K562 (cell line): ENCODE measurements at regions not wholly inside any gene's neighbourhood (a gene's known extent, or its start where the extent isn't known, plus 50 kb on each side); places are given as distances from the start of the nearest gene placed in this dataset.

Experiments used
- ATAC-seq: fragments of 200-7000 bp; cut with Tn5 transposase; 3 replicates; pipeline ENCODE4 v1.9.1; 2020; ENCODE audit warnings: moderate library complexity
- BruUV-seq: library from RNA; stranded (reverse); fragments of 400-500 nt; replicated peaks from 2 replicates; lab custom pipeline; 2021; lab: Mats Ljungman, UMichigan
- CTCF ChIA-PET: fragments of 300-600 bp; formaldehyde crosslinking; extraction: SDS; loops from one replicate; lab custom pipeline; 2021; ENCODE audit warnings: low intra/inter-chr PET ratio; lab: Yijun Ruan, JAX
- POLR2A ChIA-PET: fragments of 300-600, 350-650 bp; sonication (Branson Sonifier 250); formaldehyde crosslinking; extraction: SDS; loops from one replicate; lab custom pipeline; 2021; ENCODE audit warnings: antibody characterized with exemption, inconsistent platforms; lab: Yijun Ruan, JAX
- DNase-seq, 4 experiments: peaks; one replicate each; pipeline versions ENCODE4 v3.0.0 to v3.0.0-alpha.2; 2011 to 2018; ENCODE audit warnings: low spot score in 3 of 4, mixed read lengths in 3 of 4; ENCODE audit errors: extremely low read depth in 1 of 4
- FAIRE-seq: peaks from 2 replicates; lab custom pipeline; 2011; peaks lifted over from hg19 to GRCh38; lab: Jason Lieb, UNC
- H2AFZ ChIP-seq: 2 replicates; pipeline ENCODE4 v1.6.0; 2011; ENCODE audit warnings: low read depth, low read length, control low read depth, inconsistent platforms
- H3K27ac ChIP-seq: fragments of 200-600 bp; 3 replicates; pipeline ENCODE4 v1.8.0; 2011; ENCODE audit warnings: low read depth, mild to moderate bottlenecking, control low read depth, inconsistent platforms, low read length, moderate library complexity, mixed read lengths; ENCODE audit errors: extremely low read depth
- H3K27me3 ChIP-seq, 2 experiments: fragments of 300-600 bp in 1 of 2; 2 replicates in 1 of 2; 3 replicates in 1 of 2; pipeline versions ENCODE4 v1.6.0 to v1.8.0; 2011; ENCODE audit warnings: inconsistent platforms in 2 of 2, low read length in 2 of 2, mild to moderate bottlenecking in 1 of 2, mixed read lengths in 1 of 2, moderate library complexity in 1 of 2; ENCODE audit not compliant: control insufficient read depth in 2 of 2, insufficient read depth in 2 of 2
- H3K36me3 ChIP-seq: fragments of 300-600 bp; 3 replicates; pipeline ENCODE4 v1.8.0; 2011; ENCODE audit warnings: mild to moderate bottlenecking, low read length, inconsistent platforms; ENCODE audit not compliant: control insufficient read depth, insufficient read depth
- H3K4me1 ChIP-seq, 2 experiments: fragments of 200-600 bp in 1 of 2; replicated peaks in 1 of 2; 2 replicates in 1 of 2; 3 replicates in 1 of 2; pipeline versions ENCODE4 v1.5.1 to v1.8.0; 2011; ENCODE audit warnings: inconsistent platforms in 2 of 2, low read length in 2 of 2, mild to moderate bottlenecking in 1 of 2, mixed read lengths in 1 of 2, moderate library complexity in 1 of 2; ENCODE audit not compliant: control insufficient read depth in 2 of 2, insufficient read depth in 2 of 2
- H3K4me2 ChIP-seq: 2 replicates; pipeline ENCODE4 v1.6.1; 2011; ENCODE audit warnings: low read length, control low read depth, inconsistent platforms, mixed read lengths; ENCODE audit not compliant: insufficient read depth
- H3K4me3 ChIP-seq: fragments of 200-600 bp; sonication (generic), shearing (Covaris generic); 2 replicates; pipeline ENCODE4 v1.5.1; 2016; ENCODE audit warnings: control low read depth, inconsistent platforms
- H3K79me2 ChIP-seq: fragments of 200-600 bp; 3 replicates; pipeline ENCODE4 v1.8.0; 2011; ENCODE audit warnings: low read length, inconsistent platforms; ENCODE audit not compliant: control insufficient read depth, insufficient read depth
- H3K9ac ChIP-seq, 2 experiments: 2 replicates each; pipeline versions ENCODE4 v1.6.0 to v1.6.1; 2011; ENCODE audit warnings: low read depth in 2 of 2, low read length in 2 of 2, control low read depth in 1 of 2, inconsistent platforms in 1 of 2, mild to moderate bottlenecking in 1 of 2, mixed read lengths in 1 of 2; ENCODE audit not compliant: insufficient read depth in 1 of 2
- H3K9me1 ChIP-seq: one replicate; pipeline ENCODE4 v1.6.0; 2011; ENCODE audit warnings: inconsistent platforms, mild to moderate bottlenecking, low read length, moderate library complexity; ENCODE audit not compliant: control insufficient read depth, insufficient read depth
- H3K9me3 ChIP-seq: replicated peaks from 2 replicates; pipeline ENCODE4 v1.5.1; 2011; ENCODE audit warnings: low read depth, low read length, inconsistent platforms; ENCODE audit not compliant: control insufficient read depth, insufficient read depth
- H4K20me1 ChIP-seq: replicated peaks from 2 replicates; pipeline ENCODE4 v1.6.1; 2011; ENCODE audit warnings: low read length, inconsistent platforms, mixed read lengths; ENCODE audit not compliant: control insufficient read depth, insufficient read depth
- ATF2 ChIP-seq: sonication (generic); formaldehyde crosslinking; IDR thresholded peaks from 2 replicates; pipeline ENCODE4 v1.8.1; 2022; ENCODE audit warnings: missing genetic modification reagents
- CBFB ChIP-seq: sonication (generic); formaldehyde crosslinking; IDR thresholded peaks from 2 replicates; pipeline ENCODE4 v1.4.0; 2020; ENCODE audit warnings: mild to moderate bottlenecking, missing genetic modification reagents
- CREB3 ChIP-seq: fragments of 450-650 bp; conservative IDR thresholded peaks from 2 replicates; pipeline ENCODE4 v1.6.1; 2016; ENCODE audit warnings: missing genetic modification characterization, low read depth, mild to moderate bottlenecking, missing compliant biosample characterization, moderate library complexity
- ELK1 ChIP-seq: sonication (generic); formaldehyde crosslinking; IDR thresholded peaks from 2 replicates; pipeline ENCODE4 v1.8.1; 2022; ENCODE audit warnings: missing genetic modification reagents
- GTF2F1 ChIP-seq: IDR thresholded peaks from 2 replicates; pipeline ENCODE4 v1.6.1; 2011; ENCODE audit warnings: low read depth, low read length, improper control_type of control experiment
- ILF3 ChIP-seq: fragments of 450-650 bp; IDR thresholded peaks from 2 replicates; pipeline ENCODE4 v1.6.1; 2018; ENCODE audit warnings: antibody characterized with exemption, mild to moderate bottlenecking, moderate library complexity, borderline replicate concordance
- NCOA1 ChIP-seq: fragments of 450-650 bp; IDR thresholded peaks from 2 replicates; pipeline ENCODE4 v1.6.1; 2016; ENCODE audit warnings: low read depth
- SAP30 ChIP-seq: fragments of 200-600 bp; sonication (generic); IDR thresholded peaks from 2 replicates; pipeline ENCODE4 v1.6.1; 2012; ENCODE audit warnings: borderline replicate concordance, low read depth, mild to moderate bottlenecking, moderate library complexity, low read length, control low read depth, inconsistent platforms; ENCODE audit not compliant: insufficient read depth, poor library complexity, severe bottlenecking
- SFPQ ChIP-seq: fragments of 200-400 bp; formaldehyde crosslinking; IDR thresholded peaks from 2 replicates; pipeline ENCODE4 v1.6.1; 2017; ENCODE audit warnings: mild to moderate bottlenecking, low read depth, low read length, moderate library complexity
- SRSF7 ChIP-seq: fragments of 200-400 bp; formaldehyde crosslinking; optimal IDR thresholded peaks from 2 replicates; pipeline ENCODE3; 2017; ENCODE audit warnings: mild to moderate bottlenecking, low read depth, low read length
- XRCC3 ChIP-seq: fragments of 450-650 bp; IDR thresholded peaks from 2 replicates; pipeline ENCODE4 v1.6.1; 2017; ENCODE audit warnings: mild to moderate bottlenecking, moderate library complexity
- ZBTB17 ChIP-seq: fragments of 450-650 bp; formaldehyde crosslinking; IDR thresholded peaks from 2 replicates; pipeline ENCODE4 v1.4.0; 2020; ENCODE audit warnings: mild to moderate bottlenecking
- ZNF12 ChIP-seq: sonication (generic); formaldehyde crosslinking; IDR thresholded peaks from 2 replicates; pipeline ENCODE4 v1.4.0; 2020; ENCODE audit warnings: mild to moderate bottlenecking, missing genetic modification reagents
- ZNF57 ChIP-seq: fragments of 450-650 bp; formaldehyde crosslinking; IDR thresholded peaks from 2 replicates; pipeline ENCODE4 v1.4.0; 2020; ENCODE audit warnings: mild to moderate bottlenecking, moderate library complexity
- ZNF766 ChIP-seq: fragments of 200-800 bp; sonication (Bioruptor generic); conservative IDR thresholded peaks from 2 replicates; pipeline ENCODE4 v1.6.1; 2016; ENCODE audit warnings: missing genetic modification characterization, missing compliant biosample characterization
- ZNF780A ChIP-seq: fragments of 250-450 bp; sonication (Bioruptor Pico); IDR thresholded peaks from 2 replicates; pipeline ENCODE4 v1.5.0; 2021; ENCODE audit warnings: mild to moderate bottlenecking
- WGBS: fragments of 100-300 bp; shearing (Covaris generic); methylation state at CpG from one replicate; pipeline ENCODE4 v1.1.6; 2016; ENCODE audit warnings: low coverage, mixed read lengths; ENCODE audit not compliant: insufficient coverage; ENCODE audit errors: missing lambda C conversion rate; 5-methylcytosine and 5-hydroxymethylcytosine counted together
- in situ Hi-C: fragments of 300-500 bp; cut with MboI; formaldehyde crosslinking; loops from 4 replicates; pipeline ENCODE4 v1.15.0; 2018; ENCODE audit warnings: inconsistent platforms, mixed read lengths
- intact Hi-C: fragments of 100-400 bp; cut with micrococcal nuclease; formaldehyde crosslinking; loops from 2 replicates; pipeline ENCODE4 v1.14.2; 2022

- TF ChIP-seq CREB3 (tag): no peak
Observed at GRCh38 chr1:90336552-90337324, 341.8 kb downstream of the ZNF326 start (continued).

GRCh38 chr1:90335558-90335957 is 340.6 kb downstream of the ZNF326 start:
- ChIA-PET CTCF (no interaction called here), POLR2A (no interaction called here)
- in situ Hi-C loops: no loop called here
- intact Hi-C loops: no loop called here
- Histone ChIP-seq H3K36me3 (no peaks in the 10 kb centered on the region), H3K9me3 (no peaks in the 10 kb centered on the region), H3K9me1 (no peaks in the 10 kb centered on the region), H3K4me1 (no peaks in the 10 kb centered on the region), H3K4me2 (no peak overlapping the region), H3K4me3 (no peak overlapping the region), H3K9ac (no peak overlapping the region), H4K20me1 (no peaks in the 10 kb centered on the region), H3K27me3 (no peaks in the 10 kb centered on the region), H3K79me2 (no peaks in the 10 kb centered on the region), H2AFZ (no peak overlapping the region), H3K27ac (no peak overlapping the region)
- DNase-seq: no peak
- no TSS peak for BruUV-seq
- 0% methylated on average over 3 of the region's 3 CpGs for WGBS
- ATAC-seq: no peak
- no peak for FAIRE-seq
- TF ChIP-seq ELK1 (CRISPR knock-in tag) (no peak), NCOA1 (no peak), ZNF766 (no peak), ILF3 (no peak), ATF2 (CRISPR knock-in tag) (no peak), SFPQ (no peak), SRSF7 (no peak), ZNF57 (CRISPR knock-in tag) (no peak), XRCC3 (no peak), ZNF12 (CRISPR knock-in tag) (no peak), SAP30 (no peak), GTF2F1 (no peak), CBFB (no peak), ZNF780A (CRISPR knock-in tag) (no peak), ZBTB17 (CRISPR knock-in tag) (no peak)
